Tibial nerve (tissue), 3 donors: ENCODE measurements at regions not wholly inside any gene's neighbourhood (a gene's known extent, or its start where the extent isn't known, plus 50 kb on each side); places are given as distances from the start of the nearest gene placed in this dataset.

Experiments
- CTCF ChIP-seq, 5 experiments: fragments of 200-600 bp in 3 of 5; fragments of 450-650 bp in 2 of 5; sonication (generic) in 3 of 5; IDR thresholded peaks; one replicate each; pipeline ENCODE4 v1.5.1; 2016 to 2019; ENCODE audit warnings: antibody characterized with exemption in 5 of 5, mild to moderate bottlenecking in 3 of 5, moderate library complexity in 2 of 5
- POLR2A ChIP-seq, 2 donors: fragments of 450-650 bp; IDR thresholded peaks; one replicate each; pipeline ENCODE4 v1.6.1; 2017; ENCODE audit warnings: antibody characterized with exemption in 2 of 2, mild to moderate bottlenecking in 2 of 2, moderate library complexity in 2 of 2

GRCh38 chr5:10896016-10896415 lies 135.0 kb upstream of the DAP start:
- TF ChIP-seq CTCF (IDR thresholded peaks at IDR 0.05) = no peak
- no peak for TF ChIP-seq POLR2A (IDR thresholded peaks at IDR 0.05)
